ENCODE measurements at regions not wholly inside any gene's neighbourhood (a gene's known extent, or its start where the extent isn't known, plus 50 kb on each side); places are given as distances from the start of the nearest gene placed in this dataset.

GRCh38 chr2:128784626-128785306 is 466.1 kb upstream of the HS6ST1 start (continued):
- TF ChIP-seq TAF1 (IDR thresholded peaks at IDR 0.05; ENCODE audit: borderline replicate concordance, low read depth, low read length) (no peak), FOXJ3 (CRISPR knock-in tag; IDR thresholded peaks at IDR 0.05) (no peak), RCOR1 (IDR thresholded peaks at IDR 0.05; ENCODE audit: low read length) (no peak), IRF3 (IDR thresholded peaks at IDR 0.05; ENCODE audit: low read depth, low read length) (no peak), FOSL2 (IDR thresholded peaks at IDR 0.05; ENCODE audit: borderline replicate concordance, low read depth) (no peak), RFX5 (IDR thresholded peaks at IDR 0.05; ENCODE audit: low read length) (no peak), NRF1 (IDR thresholded peaks at IDR 0.05; ENCODE audit: low read depth, low read length) (no peak), POLR2AphosphoS5 (IDR thresholded peaks at IDR 0.05; ENCODE audit: low read depth, low read length) (no peak), YY1 (IDR thresholded peaks at IDR 0.05; ENCODE audit: low read depth) (no peak), USF1 (IDR thresholded peaks at IDR 0.05; ENCODE audit: borderline replicate concordance, low read depth) (no peak)

GRCh38 chr2:128786316-128786715 is 467.6 kb upstream of the HS6ST1 start:
- ChIA-PET POLR2A (no interaction called here), CTCF (no interaction called here)
- Histone ChIP-seq H3K79me2 (ENCODE audit: insufficient read depth) (no peaks in the 10 kb centered on the region), H3K4me1 (ENCODE audit: control insufficient read depth in 1 of 2, insufficient read depth in 2 of 2, low read depth in 1 of 2, low read length in 1 of 2) (no peaks in the 10 kb centered on the region), H3F3A (replicated peaks; ENCODE audit: insufficient read depth) (no peaks in the 10 kb centered on the region), H3K9me3 (no peaks in the 10 kb centered on the region), H3K9me2 (no peaks in the 10 kb centered on the region), H4K20me1 (ENCODE audit: insufficient read depth) (no peaks in the 10 kb centered on the region), H3K9ac (no peak overlapping the region), H2AFZ (ENCODE audit: low read depth) (no peak overlapping the region), H3K36me3 (replicated peaks in 1 of 2; ENCODE audit: control insufficient read depth in 1 of 2, insufficient read depth in 2 of 2, low read length in 1 of 2) (no peaks in the 10 kb centered on the region), H3K4me3 (ENCODE audit: low read depth in 2 of 2, low read length in 1 of 2) (no peak overlapping the region), H3K27me3 (ENCODE audit: insufficient read depth) (no peaks in the 10 kb centered on the region), H3K27ac (ENCODE audit: low read depth in 2 of 2, low read length in 1 of 2) (no peak overlapping the region), H3K4me2 (no peak overlapping the region)
- DNase-seq: no peak
- 57% methylated on average over 6 of the region's 6 CpGs for WGBS (ENCODE audit: low lambda C conversion rate)
- TF ChIP-seq RAD21 (IDR thresholded peaks at IDR 0.05; ENCODE audit: low read length): no peak
- TF ChIP-seq POLR2AphosphoS5 (IDR thresholded peaks at IDR 0.05; ENCODE audit: low read depth, low read length): no peak
- TF ChIP-seq GATA2 (CRISPR knock-in tag; IDR thresholded peaks at IDR 0.05): no peak
- TF ChIP-seq YY1 (IDR thresholded peaks at IDR 0.05; ENCODE audit: low read depth): no peak
- no peak for TF ChIP-seq EP300 (IDR thresholded peaks at IDR 0.05; ENCODE audit: borderline replicate concordance in 1 of 2, low read depth in 1 of 2, low read length in 1 of 2)
- no peak for TF ChIP-seq EZH2phosphoT487 (IDR thresholded peaks at IDR 0.05; ENCODE audit: borderline replicate concordance, low read depth)
- no peak for TF ChIP-seq ZBTB33 (IDR thresholded peaks at IDR 0.05; ENCODE audit: borderline replicate concordance, low read depth)
- TF ChIP-seq ELF1 (IDR thresholded peaks at IDR 0.05): no peak
- TF ChIP-seq TAF1 (IDR thresholded peaks at IDR 0.05; ENCODE audit: borderline replicate concordance, low read depth, low read length): no peak
- no peak for TF ChIP-seq PBX3 (IDR thresholded peaks at IDR 0.05)
- TF ChIP-seq FOXM1 (IDR thresholded peaks at IDR 0.05; ENCODE audit: low read depth): no peak
- TF ChIP-seq SIN3A (IDR thresholded peaks at IDR 0.05; ENCODE audit: borderline replicate concordance, low read depth, low read length): no peak
- TF ChIP-seq GABPA (IDR thresholded peaks at IDR 0.05; ENCODE audit: low read depth): no peak
- no peak for TF ChIP-seq NFIC (IDR thresholded peaks at IDR 0.05; ENCODE audit: borderline replicate concordance)
- TF ChIP-seq RCOR1 (IDR thresholded peaks at IDR 0.05; ENCODE audit: low read length): no peak
- no peak for TF ChIP-seq REST (IDR thresholded peaks at IDR 0.05; ENCODE audit: low read depth, low read length)
- no peak for TF ChIP-seq RFX5 (IDR thresholded peaks at IDR 0.05; ENCODE audit: low read length)

Measured in SK-N-SH (cell line).